H1 (cell line): ENCODE measurements at regions not wholly inside any gene's neighbourhood (a gene's known extent, or its start where the extent isn't known, plus 50 kb on each side); places are given as distances from the start of the nearest gene placed in this dataset.

Experiments
- EP300 ChIP-seq, 2 experiments: IDR thresholded peaks; 1 replicate in 1 of 2; 2 replicates in 1 of 2; pipeline ENCODE4 v1.6.1; 2011 to 2012; ENCODE audit warnings: low read depth in 2 of 2, low read length in 2 of 2, mild to moderate bottlenecking in 2 of 2, borderline replicate concordance in 1 of 2, inconsistent platforms in 1 of 2, moderate library complexity in 1 of 2
- FOSL1 ChIP-seq: IDR thresholded peaks from 2 replicates; pipeline ENCODE4 v1.6.1; 2011; ENCODE audit warnings: mild to moderate bottlenecking, low read depth, low read length, moderate library complexity; ENCODE audit not compliant: insufficient read depth
- PHF8 ChIP-seq: fragments of 200-600 bp; sonication (generic); conservative IDR thresholded peaks from 2 replicates; pipeline ENCODE4 v1.7.1; 2012; ENCODE audit warnings: low read depth, mild to moderate bottlenecking, inconsistent platforms, low read length, moderate library complexity
- RBBP5 ChIP-seq: IDR thresholded peaks from 2 replicates; pipeline ENCODE4 v1.7.1; 2012; ENCODE audit warnings: low read depth, mild to moderate bottlenecking, inconsistent platforms, low read length, moderate library complexity, borderline replicate concordance
- RNF2 ChIP-seq: fragments of 200-900, 300-1000 bp; sonication (generic); IDR thresholded peaks from 2 replicates; pipeline ENCODE4 v1.7.1; 2016; ENCODE audit warnings: borderline replicate concordance, low read depth, mild to moderate bottlenecking, antibody characterized with exemption, low read length; ENCODE audit not compliant: poor library complexity, severe bottlenecking; ENCODE audit errors: missing control alignments

- TF ChIP-seq FOSL1 (no peak), PHF8 (no peak), EP300 (IDR thresholded peaks at IDR 0.05; ENCODE audit: borderline replicate concordance in 1 of 2, low read depth in 2 of 2, low read length in 2 of 2) (no peak), RNF2 (no peak), RBBP5 (no peak)
- TF ChIP-seq, all 59 proteins: peak for 0
Measured at GRCh38 chr13:71924931-71925330, 57.9 kb upstream of the DACH1 start (continued).
